ENCODE measurements at regions not wholly inside any gene's neighbourhood (a gene's known extent, or its start where the extent isn't known, plus 50 kb on each side); places are given as distances from the start of the nearest gene placed in this dataset.

DNA sequence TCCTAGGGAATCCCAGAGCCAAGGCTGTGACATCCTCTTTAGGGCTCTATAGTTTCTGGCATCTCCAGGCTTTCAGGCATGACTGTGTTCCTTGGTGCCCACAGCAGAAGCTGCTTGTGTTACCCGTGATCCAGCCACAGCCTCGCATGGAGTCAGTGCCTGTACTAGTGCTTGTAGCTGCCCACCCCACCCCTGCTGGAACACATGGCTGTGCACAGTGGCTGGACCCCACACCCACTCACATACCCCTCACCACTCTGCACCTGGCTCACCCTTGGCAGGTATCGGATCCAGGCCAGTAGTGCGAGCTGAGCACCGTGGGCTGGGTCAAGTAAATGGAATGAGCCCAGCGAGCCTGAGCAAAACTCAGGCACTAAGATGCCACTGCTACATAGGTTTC is 934.7 kb upstream of the PRMT6 start (continued):
- TF ChIP-seq, protein P1, sequence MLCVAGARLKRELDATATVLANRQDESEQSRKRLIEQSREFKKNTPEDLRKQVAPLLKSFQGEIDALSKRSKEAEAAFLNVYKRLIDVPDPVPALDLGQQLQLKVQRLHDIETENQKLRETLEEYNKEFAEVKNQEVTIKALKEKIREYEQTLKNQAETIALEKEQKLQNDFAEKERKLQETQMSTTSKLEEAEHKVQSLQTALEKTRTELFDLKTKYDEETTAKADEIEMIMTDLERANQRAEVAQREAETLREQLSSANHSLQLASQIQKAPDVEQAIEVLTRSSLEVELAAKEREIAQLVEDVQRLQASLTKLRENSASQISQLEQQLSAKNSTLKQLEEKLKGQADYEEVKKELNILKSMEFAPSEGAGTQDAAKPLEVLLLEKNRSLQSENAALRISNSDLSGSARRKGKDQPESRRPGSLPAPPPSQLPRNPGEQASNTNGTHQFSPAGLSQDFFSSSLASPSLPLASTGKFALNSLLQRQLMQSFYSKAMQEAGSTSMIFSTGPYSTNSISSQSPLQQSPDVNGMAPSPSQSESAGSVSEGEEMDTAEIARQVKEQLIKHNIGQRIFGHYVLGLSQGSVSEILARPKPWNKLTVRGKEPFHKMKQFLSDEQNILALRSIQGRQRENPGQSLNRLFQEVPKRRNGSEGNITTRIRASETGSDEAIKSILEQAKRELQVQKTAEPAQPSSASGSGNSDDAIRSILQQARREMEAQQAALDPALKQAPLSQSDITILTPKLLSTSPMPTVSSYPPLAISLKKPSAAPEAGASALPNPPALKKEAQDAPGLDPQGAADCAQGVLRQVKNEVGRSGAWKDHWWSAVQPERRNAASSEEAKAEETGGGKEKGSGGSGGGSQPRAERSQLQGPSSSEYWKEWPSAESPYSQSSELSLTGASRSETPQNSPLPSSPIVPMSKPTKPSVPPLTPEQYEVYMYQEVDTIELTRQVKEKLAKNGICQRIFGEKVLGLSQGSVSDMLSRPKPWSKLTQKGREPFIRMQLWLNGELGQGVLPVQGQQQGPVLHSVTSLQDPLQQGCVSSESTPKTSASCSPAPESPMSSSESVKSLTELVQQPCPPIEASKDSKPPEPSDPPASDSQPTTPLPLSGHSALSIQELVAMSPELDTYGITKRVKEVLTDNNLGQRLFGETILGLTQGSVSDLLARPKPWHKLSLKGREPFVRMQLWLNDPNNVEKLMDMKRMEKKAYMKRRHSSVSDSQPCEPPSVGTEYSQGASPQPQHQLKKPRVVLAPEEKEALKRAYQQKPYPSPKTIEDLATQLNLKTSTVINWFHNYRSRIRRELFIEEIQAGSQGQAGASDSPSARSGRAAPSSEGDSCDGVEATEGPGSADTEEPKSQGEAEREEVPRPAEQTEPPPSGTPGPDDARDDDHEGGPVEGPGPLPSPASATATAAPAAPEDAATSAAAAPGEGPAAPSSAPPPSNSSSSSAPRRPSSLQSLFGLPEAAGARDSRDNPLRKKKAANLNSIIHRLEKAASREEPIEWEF (IDR thresholded peaks at IDR 0.05; ENCODE audit: insufficient replicate concordance, low read depth, low read length): no peak
- TF ChIP-seq ZSCAN29 (IDR thresholded peaks at IDR 0.05) (no peak), ZNF274 (IDR thresholded peaks at IDR 0.05; ENCODE audit: insufficient read depth, insufficient read length) (no peak), MYC (IDR thresholded peaks at IDR 0.05; ENCODE audit: insufficient read depth, insufficient read length, insufficient replicate concordance, low read length, severe bottlenecking) (no peak)

DNA sequence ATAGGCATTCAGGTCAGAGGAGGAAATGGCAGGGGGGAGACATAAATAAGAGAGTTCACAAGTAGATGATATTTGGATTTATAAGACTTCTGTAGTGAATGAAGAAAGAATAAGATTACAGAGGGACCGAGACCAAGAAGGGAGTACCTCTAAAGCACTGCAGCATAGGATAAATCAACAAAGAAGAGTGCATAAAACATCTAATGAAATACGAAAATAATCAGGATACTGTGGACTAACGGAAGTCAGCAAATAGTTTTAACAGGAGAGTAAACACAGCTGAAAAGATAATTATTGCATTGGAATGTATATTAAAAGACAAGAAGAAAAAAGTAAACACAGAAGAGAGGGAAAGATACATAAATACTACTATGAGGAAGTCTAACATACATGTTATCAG is 921.9 kb upstream of the PRMT6 start:
- Histone ChIP-seq H3K9me3 (replicated peaks; ENCODE audit: control insufficient read depth, insufficient read depth, low read length) (no peaks in the 10 kb centered on the region), H3K4me1 (ENCODE audit: control insufficient read depth, insufficient read depth, low read length) (no peaks in the 10 kb centered on the region), H3K27me3 (replicated peaks in 1 of 2; ENCODE audit: control insufficient read depth in 2 of 2, insufficient read depth in 2 of 2, low read length in 1 of 2) (no peaks in the 10 kb centered on the region), H3K79me2 (ENCODE audit: control insufficient read depth, insufficient read depth, low read length) (no peaks in the 10 kb centered on the region), H3K27ac (ENCODE audit: control insufficient read depth, insufficient read depth) (no peak overlapping the region), H3K4me2 (ENCODE audit: control insufficient read depth, insufficient read depth) (no peak overlapping the region), H3K9ac (ENCODE audit: control insufficient read depth, insufficient read depth, low read length) (no peak overlapping the region), H2AFZ (ENCODE audit: control insufficient read depth, low read depth, low read length) (no peak overlapping the region), H4K20me1 (ENCODE audit: control insufficient read depth, insufficient read depth) (no peaks in the 10 kb centered on the region), H3K36me3 (ENCODE audit: control insufficient read depth in 2 of 2, insufficient read depth in 2 of 2, low read length in 1 of 2) (no peaks in the 10 kb centered on the region), H3K4me3 (no peak overlapping the region)
- FAIRE-seq: no peak
- RAD21 ChIA-PET (ENCODE audit: unreplicated experiment): no interaction called here
- CTCF ChIA-PET: no interaction called here
- no peak for DNase-seq (ENCODE audit: low read depth, low spot score)
- POLR2A ChIA-PET: no interaction called here
- BruUV-seq (replicated peaks): no TSS peak
- SMC1A ChIA-PET (ENCODE audit: uncharacterized antibody, unreplicated experiment): interaction anchor here (1.2 kb wide), 1 partner anchor 10 kb away, joined by 3 read pairs; no protein-coding TSS in a partner anchor
- intact Hi-C loops (cut with micrococcal nuclease; ENCODE audit: unreplicated experiment) (no loop called here), in situ Hi-C loops (cut with MboI) (no loop called here)
- no peak for ATAC-seq
- 15% methylated on average over 3 of the region's 3 CpGs for WGBS (ENCODE audit: insufficient coverage, insufficient replicate concordance, low lambda C conversion rate, missing lambda C conversion rate)
- no peak for TF ChIP-seq MYC (IDR thresholded peaks at IDR 0.05; ENCODE audit: insufficient read depth, insufficient read length, insufficient replicate concordance, low read length, severe bottlenecking)
- no peak for TF ChIP-seq JUNB (IDR thresholded peaks at IDR 0.05)
- TF ChIP-seq ZSCAN29 (IDR thresholded peaks at IDR 0.05): no peak
- TF ChIP-seq DPF2 (IDR thresholded peaks at IDR 0.05): no peak
- no peak for TF ChIP-seq RB1 (IDR thresholded peaks at IDR 0.05; ENCODE audit: borderline replicate concordance)
- TF ChIP-seq CBX5 (IDR thresholded peaks at IDR 0.05; ENCODE audit: low read depth): no peak
- TF ChIP-seq, protein P2, sequence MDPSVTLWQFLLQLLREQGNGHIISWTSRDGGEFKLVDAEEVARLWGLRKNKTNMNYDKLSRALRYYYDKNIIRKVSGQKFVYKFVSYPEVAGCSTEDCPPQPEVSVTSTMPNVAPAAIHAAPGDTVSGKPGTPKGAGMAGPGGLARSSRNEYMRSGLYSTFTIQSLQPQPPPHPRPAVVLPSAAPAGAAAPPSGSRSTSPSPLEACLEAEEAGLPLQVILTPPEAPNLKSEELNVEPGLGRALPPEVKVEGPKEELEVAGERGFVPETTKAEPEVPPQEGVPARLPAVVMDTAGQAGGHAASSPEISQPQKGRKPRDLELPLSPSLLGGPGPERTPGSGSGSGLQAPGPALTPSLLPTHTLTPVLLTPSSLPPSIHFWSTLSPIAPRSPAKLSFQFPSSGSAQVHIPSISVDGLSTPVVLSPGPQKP (IDR thresholded peaks at IDR 0.05; ENCODE audit: low read depth, low read length): no peak
- TF ChIP-seq, protein P3, sequence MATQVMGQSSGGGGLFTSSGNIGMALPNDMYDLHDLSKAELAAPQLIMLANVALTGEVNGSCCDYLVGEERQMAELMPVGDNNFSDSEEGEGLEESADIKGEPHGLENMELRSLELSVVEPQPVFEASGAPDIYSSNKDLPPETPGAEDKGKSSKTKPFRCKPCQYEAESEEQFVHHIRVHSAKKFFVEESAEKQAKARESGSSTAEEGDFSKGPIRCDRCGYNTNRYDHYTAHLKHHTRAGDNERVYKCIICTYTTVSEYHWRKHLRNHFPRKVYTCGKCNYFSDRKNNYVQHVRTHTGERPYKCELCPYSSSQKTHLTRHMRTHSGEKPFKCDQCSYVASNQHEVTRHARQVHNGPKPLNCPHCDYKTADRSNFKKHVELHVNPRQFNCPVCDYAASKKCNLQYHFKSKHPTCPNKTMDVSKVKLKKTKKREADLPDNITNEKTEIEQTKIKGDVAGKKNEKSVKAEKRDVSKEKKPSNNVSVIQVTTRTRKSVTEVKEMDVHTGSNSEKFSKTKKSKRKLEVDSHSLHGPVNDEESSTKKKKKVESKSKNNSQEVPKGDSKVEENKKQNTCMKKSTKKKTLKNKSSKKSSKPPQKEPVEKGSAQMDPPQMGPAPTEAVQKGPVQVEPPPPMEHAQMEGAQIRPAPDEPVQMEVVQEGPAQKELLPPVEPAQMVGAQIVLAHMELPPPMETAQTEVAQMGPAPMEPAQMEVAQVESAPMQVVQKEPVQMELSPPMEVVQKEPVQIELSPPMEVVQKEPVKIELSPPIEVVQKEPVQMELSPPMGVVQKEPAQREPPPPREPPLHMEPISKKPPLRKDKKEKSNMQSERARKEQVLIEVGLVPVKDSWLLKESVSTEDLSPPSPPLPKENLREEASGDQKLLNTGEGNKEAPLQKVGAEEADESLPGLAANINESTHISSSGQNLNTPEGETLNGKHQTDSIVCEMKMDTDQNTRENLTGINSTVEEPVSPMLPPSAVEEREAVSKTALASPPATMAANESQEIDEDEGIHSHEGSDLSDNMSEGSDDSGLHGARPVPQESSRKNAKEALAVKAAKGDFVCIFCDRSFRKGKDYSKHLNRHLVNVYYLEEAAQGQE (IDR thresholded peaks at IDR 0.05; ENCODE audit: low read depth, low read length): no peak

Data from GM12878 (cell line).